Umbilical cord (tissue), 1 donor: ENCODE measurements at regions not wholly inside any gene's neighbourhood (a gene's known extent, or its start where the extent isn't known, plus 50 kb on each side); places are given as distances from the start of the nearest gene placed in this dataset.
A peak's percentile ranks its signal among the peaks of the same experiment; 100 is the strongest.

ENCODE experiments used
- DNase-seq: peaks from one replicate; pipeline ENCODE4 v3.0.0-alpha.2; 2015; ENCODE audit warnings: low spot score

- no peak for DNase-seq
Measured at GRCh38 chr21:15151385-15152103, 86.7 kb upstream of the NRIP1 start.

- no peak for DNase-seq
Measured at GRCh38 chr21:15152591-15152990, 87.8 kb upstream of the NRIP1 start.

- DNase-seq: peak; percentile 34
Measured at GRCh38 chr21:15159382-15160020, 94.7 kb upstream of the NRIP1 start.

GRCh38 chr21:15160136-15160535, 95.3 kb upstream of the NRIP1 start:
- DNase-seq: no peak

- peak; percentile 92 for DNase-seq
Measured at GRCh38 chr21:15162921-15163320, 98.1 kb upstream of the NRIP1 start.

- DNase-seq: no peak
Measured at GRCh38 chr21:15164273-15164672, 99.5 kb upstream of the NRIP1 start.

GRCh38 chr21:15164678-15165303, 100.0 kb upstream of the NRIP1 start:
- no peak for DNase-seq

GRCh38 chr21:15170614-15171013, 105.8 kb upstream of the NRIP1 start:
- DNase-seq: no peak

- DNase-seq: no peak
Measured at GRCh38 chr21:15171546-15171945, 106.7 kb upstream of the NRIP1 start.

- DNase-seq: no peak
Measured at GRCh38 chr21:15172963-15173362, 108.2 kb upstream of the NRIP1 start.

- DNase-seq: no peak
Measured at GRCh38 chr21:15174923-15175322, 110.1 kb upstream of the NRIP1 start.

GRCh38 chr21:15182731-15183130, 117.9 kb upstream of the NRIP1 start:
- no peak for DNase-seq

GRCh38 chr21:15183813-15184257, 119.0 kb upstream of the NRIP1 start:
- peak; percentile 71 for DNase-seq

- no peak for DNase-seq
Measured at GRCh38 chr21:15190412-15190811, 125.6 kb upstream of the NRIP1 start.

- no peak for DNase-seq
Measured at GRCh38 chr21:15190837-15191236, 126.0 kb upstream of the NRIP1 start.

GRCh38 chr21:15191342-15191741, 126.5 kb upstream of the NRIP1 start:
- no peak for DNase-seq

GRCh38 chr21:15192243-15192642, 127.4 kb upstream of the NRIP1 start:
- DNase-seq: no peak

GRCh38 chr21:15193937-15194336, 129.1 kb upstream of the NRIP1 start:
- no peak for DNase-seq

- DNase-seq: no peak
Measured at GRCh38 chr21:15195104-15195503, 130.3 kb upstream of the NRIP1 start.

- DNase-seq: no peak
Measured at GRCh38 chr21:15195768-15196167, 131.0 kb upstream of the NRIP1 start.

- DNase-seq: no peak
Measured at GRCh38 chr21:15197696-15198095, 132.9 kb upstream of the NRIP1 start.

GRCh38 chr21:15199414-15200383, 134.9 kb upstream of the NRIP1 start:
- DNase-seq: no peak
